PC-3 (cell line): ENCODE measurements at regions not wholly inside any gene's neighbourhood (a gene's known extent, or its start where the extent isn't known, plus 50 kb on each side); places are given as distances from the start of the nearest gene placed in this dataset.

Experiments
- CTCF ChIP-seq: fragments of 300-600 bp; sonication (generic); conservative IDR thresholded peaks from 2 replicates; pipeline ENCODE4 v1.5.1; 2017; ENCODE audit warnings: antibody characterized with exemption, low read depth, mild to moderate bottlenecking, low read length
- EZH2 ChIP-seq: fragments of 300-600 bp; sonication (generic); IDR thresholded peaks from one replicate; pipeline ENCODE4 v1.6.1; 2017; ENCODE audit warnings: antibody characterized with exemption, mild to moderate bottlenecking, low read length; ENCODE audit not compliant: unreplicated experiment
- EZH2phosphoT487 ChIP-seq: fragments of 300-600 bp; sonication (generic); IDR thresholded peaks from 2 replicates; pipeline ENCODE4 v1.6.1; 2018; ENCODE audit warnings: mild to moderate bottlenecking, antibody characterized with exemption, low read length, borderline replicate concordance

- no peak for TF ChIP-seq CTCF
- no peak for TF ChIP-seq EZH2
- no peak for TF ChIP-seq EZH2phosphoT487
Measured at GRCh38 chr15:96245252-96245651, 85.2 kb upstream of the NR2F2 start.
